ENCODE measurements at regions not wholly inside any gene's neighbourhood (a gene's known extent, or its start where the extent isn't known, plus 50 kb on each side); places are given as distances from the start of the nearest gene placed in this dataset.

- Histone ChIP-seq H3K9ac (ENCODE audit: low read depth, low read length) (no peak overlapping the region), H3K27ac (ENCODE audit: low read depth, low read length) (no peak overlapping the region), H3K4me1 (ENCODE audit: control insufficient read depth, insufficient read depth, low read length) (peaks cover 7% of the 10 kb centered on the region; the same call in 1 of the 2 replicates), H3K27me3 (ENCODE audit: control insufficient read depth, insufficient read depth, low read length) (no peaks in the 10 kb centered on the region), H3K36me3 (ENCODE audit: control insufficient read depth, insufficient read depth, low read length) (no peaks in the 10 kb centered on the region), H3K9me3 (ENCODE audit: control insufficient read depth, insufficient read depth, low read length) (no peaks in the 10 kb centered on the region), H3K4me3 (ENCODE audit: low read depth, low read length) (no peak overlapping the region)
These were observed 439.4 kb upstream of the ZNF462 start for GRCh38 chr9:106423575-106423974.

GRCh38 chr9:106432631-106433030 is 430.3 kb upstream of the ZNF462 start:
- H3K4me1 ChIP-seq (ENCODE audit: control insufficient read depth, insufficient read depth, low read length) = no peaks in the 10 kb centered on the region
- H3K27ac ChIP-seq (ENCODE audit: low read depth, low read length) = no peak overlapping the region
- no peak overlapping the region for H3K4me3 ChIP-seq (ENCODE audit: low read depth, low read length)
- no peaks in the 10 kb centered on the region for H3K36me3 ChIP-seq (ENCODE audit: control insufficient read depth, insufficient read depth, low read length)
- no peak overlapping the region for H3K9ac ChIP-seq (ENCODE audit: low read depth, low read length)
- H3K9me3 ChIP-seq (ENCODE audit: control insufficient read depth, insufficient read depth, low read length) = no peaks in the 10 kb centered on the region
- H3K27me3 ChIP-seq (ENCODE audit: control insufficient read depth, insufficient read depth, low read length) = no peaks in the 10 kb centered on the region

GRCh38 chr9:106438928-106439327 is 424.0 kb upstream of the ZNF462 start:
- no peaks in the 10 kb centered on the region for H3K4me1 ChIP-seq (ENCODE audit: control insufficient read depth, insufficient read depth, low read length)
- H3K27me3 ChIP-seq (ENCODE audit: control insufficient read depth, insufficient read depth, low read length) = no peaks in the 10 kb centered on the region
- no peaks in the 10 kb centered on the region; the same call in 1 of the 2 replicates for H3K9me3 ChIP-seq (ENCODE audit: control insufficient read depth, insufficient read depth, low read length)
- H3K27ac ChIP-seq (ENCODE audit: low read depth, low read length) = no peak overlapping the region
- H3K4me3 ChIP-seq (ENCODE audit: low read depth, low read length) = no peak overlapping the region
- no peak overlapping the region for H3K9ac ChIP-seq (ENCODE audit: low read depth, low read length)
- H3K36me3 ChIP-seq (ENCODE audit: control insufficient read depth, insufficient read depth, low read length) = no peaks in the 10 kb centered on the region

- no peak overlapping the region for H3K27ac ChIP-seq (ENCODE audit: low read depth, low read length)
- no peaks in the 10 kb centered on the region for H3K27me3 ChIP-seq (ENCODE audit: control insufficient read depth, insufficient read depth, low read length)
- no peak overlapping the region for H3K4me3 ChIP-seq (ENCODE audit: low read depth, low read length)
- H3K36me3 ChIP-seq (ENCODE audit: control insufficient read depth, insufficient read depth, low read length) = no peaks in the 10 kb centered on the region
- no peaks in the 10 kb centered on the region; the same call in 1 of the 2 replicates for H3K9me3 ChIP-seq (ENCODE audit: control insufficient read depth, insufficient read depth, low read length)
- no peak overlapping the region for H3K9ac ChIP-seq (ENCODE audit: low read depth, low read length)
- no peaks in the 10 kb centered on the region for H3K4me1 ChIP-seq (ENCODE audit: control insufficient read depth, insufficient read depth, low read length)
These were observed 421.7 kb upstream of the ZNF462 start for GRCh38 chr9:106441283-106441682.

GRCh38 chr9:106443520-106443919 is 419.4 kb upstream of the ZNF462 start:
- Histone ChIP-seq H3K9ac (ENCODE audit: low read depth, low read length) (no peak overlapping the region), H3K36me3 (ENCODE audit: control insufficient read depth, insufficient read depth, low read length) (no peaks in the 10 kb centered on the region), H3K9me3 (ENCODE audit: control insufficient read depth, insufficient read depth, low read length) (no peaks in the 10 kb centered on the region; the same call in 1 of the 2 replicates), H3K4me1 (ENCODE audit: control insufficient read depth, insufficient read depth, low read length) (no peaks in the 10 kb centered on the region), H3K4me3 (ENCODE audit: low read depth, low read length) (no peak overlapping the region), H3K27ac (ENCODE audit: low read depth, low read length) (no peak overlapping the region), H3K27me3 (ENCODE audit: control insufficient read depth, insufficient read depth, low read length) (no peaks in the 10 kb centered on the region)

GRCh38 chr9:106445107-106445506 is 417.9 kb upstream of the ZNF462 start:
- no peak overlapping the region for H3K27ac ChIP-seq (ENCODE audit: low read depth, low read length)

GRCh38 chr9:106449336-106449927 is 413.5 kb upstream of the ZNF462 start:
- Histone ChIP-seq H3K4me3 (ENCODE audit: low read depth, low read length) (no peak overlapping the region), H3K36me3 (ENCODE audit: control insufficient read depth, insufficient read depth, low read length) (no peaks in the 10 kb centered on the region), H3K4me1 (ENCODE audit: control insufficient read depth, insufficient read depth, low read length) (no peaks in the 10 kb centered on the region), H3K9ac (ENCODE audit: low read depth, low read length) (no peak overlapping the region), H3K9me3 (ENCODE audit: control insufficient read depth, insufficient read depth, low read length) (no peaks in the 10 kb centered on the region), H3K27ac (ENCODE audit: low read depth, low read length) (no peak overlapping the region), H3K27me3 (ENCODE audit: control insufficient read depth, insufficient read depth, low read length) (no peaks in the 10 kb centered on the region)

More at GRCh38 chr9:106445107-106445506, 417.9 kb upstream of the ZNF462 start:
- Histone ChIP-seq H3K9ac (ENCODE audit: low read depth, low read length) (no peak overlapping the region), H3K36me3 (ENCODE audit: control insufficient read depth, insufficient read depth, low read length) (no peaks in the 10 kb centered on the region), H3K4me1 (ENCODE audit: control insufficient read depth, insufficient read depth, low read length) (no peaks in the 10 kb centered on the region), H3K27me3 (ENCODE audit: control insufficient read depth, insufficient read depth, low read length) (no peaks in the 10 kb centered on the region), H3K9me3 (ENCODE audit: control insufficient read depth, insufficient read depth, low read length) (no peaks in the 10 kb centered on the region; the same call in 1 of the 2 replicates), H3K4me3 (ENCODE audit: low read depth, low read length) (no peak overlapping the region)

GRCh38 chr9:106450549-106450948 is 412.4 kb upstream of the ZNF462 start:
- no peaks in the 10 kb centered on the region for H3K9me3 ChIP-seq (ENCODE audit: control insufficient read depth, insufficient read depth, low read length)
- H3K27me3 ChIP-seq (ENCODE audit: control insufficient read depth, insufficient read depth, low read length) = no peaks in the 10 kb centered on the region
- H3K9ac ChIP-seq (ENCODE audit: low read depth, low read length) = no peak overlapping the region
- H3K4me3 ChIP-seq (ENCODE audit: low read depth, low read length) = no peak overlapping the region
- H3K27ac ChIP-seq (ENCODE audit: low read depth, low read length) = no peak overlapping the region
- H3K4me1 ChIP-seq (ENCODE audit: control insufficient read depth, insufficient read depth, low read length) = no peaks in the 10 kb centered on the region
- no peaks in the 10 kb centered on the region for H3K36me3 ChIP-seq (ENCODE audit: control insufficient read depth, insufficient read depth, low read length)

GRCh38 chr9:106451223-106451622 is 411.7 kb upstream of the ZNF462 start:
- Histone ChIP-seq H3K27ac (ENCODE audit: low read depth, low read length) (no peak overlapping the region), H3K4me3 (ENCODE audit: low read depth, low read length) (no peak overlapping the region), H3K9ac (ENCODE audit: low read depth, low read length) (no peak overlapping the region)

GRCh38 chr9:106456581-106456980 is 406.4 kb upstream of the ZNF462 start:
- no peaks in the 10 kb centered on the region for H3K27me3 ChIP-seq (ENCODE audit: control insufficient read depth, insufficient read depth, low read length)
- no peak overlapping the region for H3K9ac ChIP-seq (ENCODE audit: low read depth, low read length)
- no peaks in the 10 kb centered on the region for H3K9me3 ChIP-seq (ENCODE audit: control insufficient read depth, insufficient read depth, low read length)
- peak overlapping the region; percentile 66 for H3K27ac ChIP-seq (ENCODE audit: low read depth, low read length)
- H3K4me3 ChIP-seq (ENCODE audit: low read depth, low read length) = peak overlapping the region; percentile 20; the same call in 1 of the 2 replicates
- peaks cover 16% of the 10 kb centered on the region for H3K4me1 ChIP-seq (ENCODE audit: control insufficient read depth, insufficient read depth, low read length)
- H3K36me3 ChIP-seq (ENCODE audit: control insufficient read depth, insufficient read depth, low read length) = no peaks in the 10 kb centered on the region

More at GRCh38 chr9:106451223-106451622, 411.7 kb upstream of the ZNF462 start:
- no peaks in the 10 kb centered on the region for H3K9me3 ChIP-seq (ENCODE audit: control insufficient read depth, insufficient read depth, low read length)
- H3K36me3 ChIP-seq (ENCODE audit: control insufficient read depth, insufficient read depth, low read length) = no peaks in the 10 kb centered on the region
- no peaks in the 10 kb centered on the region for H3K27me3 ChIP-seq (ENCODE audit: control insufficient read depth, insufficient read depth, low read length)
- H3K4me1 ChIP-seq (ENCODE audit: control insufficient read depth, insufficient read depth, low read length) = peaks cover under 1% of the 10 kb centered on the region; the same call in 1 of the 2 replicates

GRCh38 chr9:106467113-106467864 is 395.7 kb upstream of the ZNF462 start:
- Histone ChIP-seq H3K9me3 (ENCODE audit: control insufficient read depth, insufficient read depth, low read length) (no peaks in the 10 kb centered on the region; the same call in 1 of the 2 replicates), H3K27me3 (ENCODE audit: control insufficient read depth, insufficient read depth, low read length) (no peaks in the 10 kb centered on the region), H3K4me1 (ENCODE audit: control insufficient read depth, insufficient read depth, low read length) (peaks cover 10% of the 10 kb centered on the region), H3K4me3 (ENCODE audit: low read depth, low read length) (no peak overlapping the region), H3K36me3 (ENCODE audit: control insufficient read depth, insufficient read depth, low read length) (no peaks in the 10 kb centered on the region), H3K9ac (ENCODE audit: low read depth, low read length) (0 out of 2 replicates have a peak overlapping the region, but pooled peaks have one; percentile 25), H3K27ac (ENCODE audit: low read depth, low read length) (peak overlapping the region; percentile 62)
